ENCODE measurements at regions not wholly inside any gene's neighbourhood (a gene's known extent, or its start where the extent isn't known, plus 50 kb on each side); places are given as distances from the start of the nearest gene placed in this dataset.

- TF ChIP-seq POLR2A (IDR thresholded peaks at IDR 0.05), result no peak
- TF ChIP-seq, protein P1, sequence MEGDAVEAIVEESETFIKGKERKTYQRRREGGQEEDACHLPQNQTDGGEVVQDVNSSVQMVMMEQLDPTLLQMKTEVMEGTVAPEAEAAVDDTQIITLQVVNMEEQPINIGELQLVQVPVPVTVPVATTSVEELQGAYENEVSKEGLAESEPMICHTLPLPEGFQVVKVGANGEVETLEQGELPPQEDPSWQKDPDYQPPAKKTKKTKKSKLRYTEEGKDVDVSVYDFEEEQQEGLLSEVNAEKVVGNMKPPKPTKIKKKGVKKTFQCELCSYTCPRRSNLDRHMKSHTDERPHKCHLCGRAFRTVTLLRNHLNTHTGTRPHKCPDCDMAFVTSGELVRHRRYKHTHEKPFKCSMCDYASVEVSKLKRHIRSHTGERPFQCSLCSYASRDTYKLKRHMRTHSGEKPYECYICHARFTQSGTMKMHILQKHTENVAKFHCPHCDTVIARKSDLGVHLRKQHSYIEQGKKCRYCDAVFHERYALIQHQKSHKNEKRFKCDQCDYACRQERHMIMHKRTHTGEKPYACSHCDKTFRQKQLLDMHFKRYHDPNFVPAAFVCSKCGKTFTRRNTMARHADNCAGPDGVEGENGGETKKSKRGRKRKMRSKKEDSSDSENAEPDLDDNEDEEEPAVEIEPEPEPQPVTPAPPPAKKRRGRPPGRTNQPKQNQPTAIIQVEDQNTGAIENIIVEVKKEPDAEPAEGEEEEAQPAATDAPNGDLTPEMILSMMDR (IDR thresholded peaks at IDR 0.05), result no peak
These were observed 93.0 kb upstream of the C2CD4B start for GRCh38 chr15:62257996-62258521.
